ENCODE measurements at regions not wholly inside any gene's neighbourhood (a gene's known extent, or its start where the extent isn't known, plus 50 kb on each side); places are given as distances from the start of the nearest gene placed in this dataset.

- DNase-seq (ENCODE audit: extremely low read depth in 1 of 2, low read depth in 1 of 2), result no peak
Observed at GRCh38 chr7:42761486-42761885, 150.4 kb downstream of the C7orf25 start.

GRCh38 chr7:42758124-42758523 lies 153.7 kb downstream of the C7orf25 start:
- no peak for DNase-seq (ENCODE audit: extremely low read depth in 1 of 2, low read depth in 1 of 2)

- no peak for DNase-seq (ENCODE audit: extremely low read depth in 1 of 2, low read depth in 1 of 2)
Observed at GRCh38 chr7:42756841-42757240, 155.0 kb downstream of the C7orf25 start.

- DNase-seq (ENCODE audit: extremely low read depth in 1 of 2, low read depth in 1 of 2), result no peak
Observed at GRCh38 chr7:42753811-42754363, 158.0 kb downstream of the C7orf25 start.

- no peak for DNase-seq (ENCODE audit: extremely low read depth in 1 of 2, low read depth in 1 of 2)
Observed at GRCh38 chr7:42753367-42753766, 158.5 kb downstream of the C7orf25 start.

- no peak for DNase-seq (ENCODE audit: extremely low read depth in 1 of 2, low read depth in 1 of 2)
Observed at GRCh38 chr7:42750172-42750571, 161.7 kb downstream of the C7orf25 start.

GRCh38 chr7:42747044-42747443 lies 164.8 kb downstream of the C7orf25 start:
- no peak for DNase-seq (ENCODE audit: extremely low read depth in 1 of 2, low read depth in 1 of 2)

GRCh38 chr7:42746214-42746613 lies 165.7 kb downstream of the C7orf25 start:
- no peak for DNase-seq (ENCODE audit: extremely low read depth in 1 of 2, low read depth in 1 of 2)

GRCh38 chr7:42745357-42746059 lies 166.4 kb downstream of the C7orf25 start:
- peak in 1 of 2 donors; percentile 22 for DNase-seq (ENCODE audit: extremely low read depth in 1 of 2, low read depth in 1 of 2)

GRCh38 chr7:42744746-42745145 lies 167.1 kb downstream of the C7orf25 start:
- no peak for DNase-seq (ENCODE audit: extremely low read depth in 1 of 2, low read depth in 1 of 2)

GRCh38 chr7:42743077-42743858 lies 168.6 kb downstream of the C7orf25 start:
- no peak for DNase-seq (ENCODE audit: extremely low read depth in 1 of 2, low read depth in 1 of 2)

GRCh38 chr7:42742318-42742717 lies 169.6 kb downstream of the C7orf25 start:
- DNase-seq (ENCODE audit: extremely low read depth in 1 of 2, low read depth in 1 of 2), result no peak

- DNase-seq (ENCODE audit: extremely low read depth in 1 of 2, low read depth in 1 of 2), result no peak
Observed at GRCh38 chr7:42740408-42740807, 171.5 kb downstream of the C7orf25 start.

GRCh38 chr7:42739638-42740037 lies 172.2 kb downstream of the C7orf25 start:
- DNase-seq (ENCODE audit: extremely low read depth in 1 of 2, low read depth in 1 of 2), result no peak

- no peak for DNase-seq (ENCODE audit: extremely low read depth in 1 of 2, low read depth in 1 of 2)
Observed at GRCh38 chr7:42736931-42737330, 174.9 kb downstream of the C7orf25 start.

- no peak for DNase-seq (ENCODE audit: extremely low read depth in 1 of 2, low read depth in 1 of 2)
Observed at GRCh38 chr7:42735081-42735480, 176.8 kb downstream of the C7orf25 start.

- DNase-seq (ENCODE audit: extremely low read depth in 1 of 2, low read depth in 1 of 2), result no peak
Observed at GRCh38 chr7:42734568-42734967, 177.3 kb downstream of the C7orf25 start.

- no peak for DNase-seq (ENCODE audit: extremely low read depth in 1 of 2, low read depth in 1 of 2)
Observed at GRCh38 chr7:42733040-42733439, 178.8 kb downstream of the C7orf25 start.

GRCh38 chr7:42730586-42730985 lies 181.3 kb downstream of the C7orf25 start:
- DNase-seq (ENCODE audit: extremely low read depth in 1 of 2, low read depth in 1 of 2), result no peak

- no peak for DNase-seq (ENCODE audit: extremely low read depth in 1 of 2, low read depth in 1 of 2)
Observed at GRCh38 chr7:42729053-42729765, 182.7 kb downstream of the C7orf25 start.

GRCh38 chr7:42727451-42727850 lies 184.4 kb downstream of the C7orf25 start:
- no peak for DNase-seq (ENCODE audit: extremely low read depth in 1 of 2, low read depth in 1 of 2)

Data from stimulated activated CD8-positive, alpha-beta memory T cell treated with anti-CD3 and anti-CD28 coated beads, Interleukin-7, amount 100 ng/mL, for 48 hours (primary cell).